ENCODE measurements at regions not wholly inside any gene's neighbourhood (a gene's known extent, or its start where the extent isn't known, plus 50 kb on each side); places are given as distances from the start of the nearest gene placed in this dataset.

GRCh38 chr15:87450314-87450713, 806.2 kb downstream of the NTRK3 start:
- TF ChIP-seq CTCF (conservative IDR thresholded peaks at IDR 0.05; ENCODE audit: low read length) (no peak), EZH2phosphoT487 (IDR thresholded peaks at IDR 0.05; ENCODE audit: borderline replicate concordance, low read depth, low read length) (no peak)

Measured in OCI-LY7 (cell line).